SK-N-MC (cell line): ENCODE measurements at regions not wholly inside any gene's neighbourhood (a gene's known extent, or its start where the extent isn't known, plus 50 kb on each side); places are given as distances from the start of the nearest gene placed in this dataset.
"Not testable (repeated sequence)": the region's sequence is repeated elsewhere in the genome, so short reads cannot be mapped to it uniquely, and the experiment has no call there.

Experiments used
- DNase-seq: peaks from one replicate; pipeline ENCODE4 v3.0.0-alpha.2; 2011; ENCODE audit warnings: low read depth, low spot score
- H3K27ac ChIP-seq: fragments of 200-600 bp; sonication (generic); 2 replicates; pipeline ENCODE4 v1.5.1; 2016; ENCODE audit warnings: mixed run types
- H3K36me3 ChIP-seq: fragments of 200-600 bp; sonication (generic); 2 replicates; pipeline ENCODE4 v1.6.1; 2017; ENCODE audit warnings: antibody characterized with exemption, low read length, mixed read lengths; ENCODE audit not compliant: insufficient read depth
- H3K4me3 ChIP-seq: fragments of 200-600 bp; sonication (generic); 2 replicates; pipeline ENCODE4 v1.5.1; 2016
- H3K9ac ChIP-seq: fragments of 200-600 bp; sonication (generic); 2 replicates; pipeline ENCODE4 v1.8.0; 2017; ENCODE audit warnings: mixed run types, mixed read lengths; ENCODE audit not compliant: insufficient read length
- H3K9me3 ChIP-seq: fragments of 200-600 bp; sonication (generic); 2 replicates; pipeline ENCODE4 v1.6.1; 2017; ENCODE audit warnings: low read depth, mild to moderate bottlenecking, antibody characterized with exemption, low read length, moderate library complexity, mixed read lengths
- EZH2 ChIP-seq: fragments of 200-600 bp; sonication (generic); IDR thresholded peaks from one replicate; pipeline ENCODE4 v1.6.1; 2017; ENCODE audit warnings: antibody characterized with exemption
- FOXP2 ChIP-seq: optimal IDR thresholded peaks from 2 replicates; pipeline ENCODE3; 2011; ENCODE audit warnings: mild to moderate bottlenecking, moderate library complexity; ENCODE audit not compliant: insufficient read depth; ENCODE audit errors: extremely low read length, control extremely low read depth
- POLR2AphosphoS5 ChIP-seq: IDR thresholded peaks from 2 replicates; pipeline ENCODE4 v1.6.1; 2012; ENCODE audit warnings: mild to moderate bottlenecking, low read depth, low read length, borderline replicate concordance

GRCh38 chr1:181222972-181223505 is 134.5 kb downstream of the IER5 start:
- TF ChIP-seq FOXP2, result no peak
- no peak for TF ChIP-seq POLR2AphosphoS5
- TF ChIP-seq EZH2, result no peak

GRCh38 chr1:181226728-181227127 is 138.2 kb downstream of the IER5 start:
- H3K36me3 ChIP-seq, DNase-seq, H3K4me3 ChIP-seq, H3K27ac ChIP-seq, H3K9ac ChIP-seq, H3K9me3 ChIP-seq: not testable (repeated sequence)

More at GRCh38 chr1:181222972-181223505, 134.5 kb downstream of the IER5 start:
- H3K9ac ChIP-seq, result no peak overlapping the region
- H3K4me3 ChIP-seq, result no peak overlapping the region
- DNase-seq, result no peak
- no peaks in the 10 kb centered on the region for H3K36me3 ChIP-seq
- no peaks in the 10 kb centered on the region for H3K9me3 ChIP-seq
- no peak overlapping the region for H3K27ac ChIP-seq

- Histone ChIP-seq H3K36me3 (no peaks in the 10 kb centered on the region), H3K9ac (no peak overlapping the region), H3K9me3 (no peaks in the 10 kb centered on the region), H3K27ac (no peak overlapping the region), H3K4me3 (no peak overlapping the region)
- DNase-seq, result no peak
- TF ChIP-seq EZH2, result no peak
These were observed 150.6 kb downstream of the IER5 start for GRCh38 chr1:181239086-181239485.

GRCh38 chr1:181246320-181246719 is 157.8 kb downstream of the IER5 start:
- not testable (repeated sequence) for H3K9me3 ChIP-seq, DNase-seq, H3K9ac ChIP-seq, H3K4me3 ChIP-seq, H3K36me3 ChIP-seq, H3K27ac ChIP-seq

DNA sequence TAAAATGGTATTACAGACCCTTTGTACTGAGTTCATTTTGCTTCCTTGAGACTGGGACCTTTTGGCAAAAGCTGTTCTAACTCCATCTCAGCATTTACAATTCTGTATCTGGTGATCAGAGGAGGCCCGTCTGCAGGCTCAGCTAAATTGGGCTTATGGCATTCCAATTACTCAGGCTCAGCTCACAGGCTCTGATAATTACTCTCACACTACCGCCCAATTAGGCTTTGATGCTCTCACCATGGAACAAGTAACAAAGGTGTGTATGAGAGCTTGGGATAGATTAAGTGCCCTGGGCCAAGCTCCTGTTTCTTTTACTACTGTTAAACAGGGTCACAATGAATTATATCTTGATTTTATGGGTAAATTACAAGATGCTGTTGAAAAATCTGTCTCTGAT is 159.9 kb downstream of the IER5 start:
- H3K9ac ChIP-seq, H3K27ac ChIP-seq, DNase-seq, H3K4me3 ChIP-seq, H3K9me3 ChIP-seq, H3K36me3 ChIP-seq: not testable (repeated sequence)

DNA sequence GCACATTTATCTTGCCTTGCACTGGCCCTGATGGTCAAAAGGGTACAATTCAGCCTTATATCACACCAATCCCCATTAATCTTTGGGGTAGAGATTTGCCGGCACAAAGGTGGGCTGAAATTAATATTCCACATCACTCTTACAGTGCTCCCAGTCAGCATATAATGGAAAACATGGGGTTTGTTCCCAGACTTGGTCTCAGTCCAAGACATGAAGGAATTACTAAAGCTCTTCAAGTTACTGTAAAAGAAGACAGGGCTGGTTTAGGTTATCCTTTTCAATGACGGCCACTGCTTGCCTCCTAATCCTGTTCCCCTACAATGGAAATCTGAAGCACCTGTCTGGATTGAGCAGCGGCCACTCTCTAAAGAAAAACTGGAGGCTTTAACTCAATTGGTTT is 160.7 kb downstream of the IER5 start:
- Histone ChIP-seq H3K36me3 (no peaks in the 10 kb centered on the region), H3K9me3 (no peaks in the 10 kb centered on the region), H3K9ac (no peak overlapping the region), H3K4me3 (no peak overlapping the region), H3K27ac (no peak overlapping the region)
- DNase-seq, result no peak
- TF ChIP-seq POLR2AphosphoS5 (no peak), FOXP2 (no peak), EZH2 (no peak)

DNA sequence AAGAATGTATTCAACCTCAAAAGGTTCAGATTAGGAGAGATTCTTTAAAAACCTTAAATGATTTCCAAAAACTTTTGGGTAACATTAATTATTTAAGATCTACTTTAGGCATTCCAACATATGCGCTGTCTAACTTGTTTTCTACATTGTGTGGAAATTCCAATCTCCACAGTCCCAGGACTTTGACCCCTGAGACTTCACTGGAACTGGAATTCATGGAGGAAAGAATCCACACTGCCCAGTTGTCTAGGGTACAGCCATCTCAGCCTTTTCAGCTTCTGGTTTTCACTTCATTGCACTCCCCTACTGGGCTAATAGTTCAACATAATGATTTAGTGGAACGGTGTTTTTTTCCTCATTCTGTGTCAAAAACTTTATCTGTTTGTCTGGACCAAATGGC is 161.5 kb downstream of the IER5 start:
- TF ChIP-seq FOXP2 (no peak), POLR2AphosphoS5 (no peak), EZH2 (no peak)
- H3K4me3 ChIP-seq, result no peak overlapping the region
- no peaks in the 10 kb centered on the region for H3K9me3 ChIP-seq
- no peak overlapping the region for H3K27ac ChIP-seq
- no peak overlapping the region for H3K9ac ChIP-seq
- no peak for DNase-seq
- no peaks in the 10 kb centered on the region for H3K36me3 ChIP-seq

- no peak for TF ChIP-seq FOXP2
- TF ChIP-seq POLR2AphosphoS5, result no peak
- TF ChIP-seq EZH2, result no peak
- no peak overlapping the region for H3K4me3 ChIP-seq
- DNase-seq, result no peak
- no peak overlapping the region for H3K27ac ChIP-seq
- H3K9ac ChIP-seq, result no peak overlapping the region
- H3K9me3 ChIP-seq, result no peaks in the 10 kb centered on the region
- H3K36me3 ChIP-seq, result no peaks in the 10 kb centered on the region
These were observed 162.7 kb downstream of the IER5 start for GRCh38 chr1:181251001-181251712.

GRCh38 chr1:181251713-181252075 is 163.2 kb downstream of the IER5 start:
- Histone ChIP-seq H3K36me3 (no peaks in the 10 kb centered on the region), H3K9me3 (no peaks in the 10 kb centered on the region), H3K27ac (no peak overlapping the region), H3K4me3 (no peak overlapping the region), H3K9ac (no peak overlapping the region)
- TF ChIP-seq EZH2 (no peak), FOXP2 (no peak), POLR2AphosphoS5 (no peak)
- DNase-seq, result no peak

GRCh38 chr1:181253601-181254000 is 165.1 kb downstream of the IER5 start:
- DNase-seq, H3K9me3 ChIP-seq, H3K27ac ChIP-seq, H3K9ac ChIP-seq, H3K4me3 ChIP-seq, H3K36me3 ChIP-seq: not testable (repeated sequence)
